AG09309 (cell line): ENCODE measurements at regions not wholly inside any gene's neighbourhood (a gene's known extent, or its start where the extent isn't known, plus 50 kb on each side); places are given as distances from the start of the nearest gene placed in this dataset.

Experiments used
- DNase-seq: peaks from one replicate; pipeline ENCODE4 v3.0.0-alpha.2; 2010; ENCODE audit warnings: low read depth
- H3K4me3 ChIP-seq: 2 replicates; pipeline ENCODE4 v1.5.1; 2011; ENCODE audit warnings: mild to moderate bottlenecking, low read depth, low read length, moderate library complexity; ENCODE audit not compliant: control insufficient read depth
- TF ChIP-seq, protein P1 (sequence below): IDR thresholded peaks from 2 replicates; pipeline ENCODE4 v1.5.1; 2011; ENCODE audit warnings: mild to moderate bottlenecking, low read depth, low read length, inconsistent platforms; ENCODE audit not compliant: insufficient read depth, control insufficient read depth; ENCODE audit errors: missing control alignments

- H3K4me3 ChIP-seq, result no peak overlapping the region
- DNase-seq, result no peak
- TF ChIP-seq, protein P1, sequence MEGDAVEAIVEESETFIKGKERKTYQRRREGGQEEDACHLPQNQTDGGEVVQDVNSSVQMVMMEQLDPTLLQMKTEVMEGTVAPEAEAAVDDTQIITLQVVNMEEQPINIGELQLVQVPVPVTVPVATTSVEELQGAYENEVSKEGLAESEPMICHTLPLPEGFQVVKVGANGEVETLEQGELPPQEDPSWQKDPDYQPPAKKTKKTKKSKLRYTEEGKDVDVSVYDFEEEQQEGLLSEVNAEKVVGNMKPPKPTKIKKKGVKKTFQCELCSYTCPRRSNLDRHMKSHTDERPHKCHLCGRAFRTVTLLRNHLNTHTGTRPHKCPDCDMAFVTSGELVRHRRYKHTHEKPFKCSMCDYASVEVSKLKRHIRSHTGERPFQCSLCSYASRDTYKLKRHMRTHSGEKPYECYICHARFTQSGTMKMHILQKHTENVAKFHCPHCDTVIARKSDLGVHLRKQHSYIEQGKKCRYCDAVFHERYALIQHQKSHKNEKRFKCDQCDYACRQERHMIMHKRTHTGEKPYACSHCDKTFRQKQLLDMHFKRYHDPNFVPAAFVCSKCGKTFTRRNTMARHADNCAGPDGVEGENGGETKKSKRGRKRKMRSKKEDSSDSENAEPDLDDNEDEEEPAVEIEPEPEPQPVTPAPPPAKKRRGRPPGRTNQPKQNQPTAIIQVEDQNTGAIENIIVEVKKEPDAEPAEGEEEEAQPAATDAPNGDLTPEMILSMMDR, result no peak
These were observed 122.4 kb upstream of the ZNF236 start for GRCh38 chr18:76699923-76700322.

DNA sequence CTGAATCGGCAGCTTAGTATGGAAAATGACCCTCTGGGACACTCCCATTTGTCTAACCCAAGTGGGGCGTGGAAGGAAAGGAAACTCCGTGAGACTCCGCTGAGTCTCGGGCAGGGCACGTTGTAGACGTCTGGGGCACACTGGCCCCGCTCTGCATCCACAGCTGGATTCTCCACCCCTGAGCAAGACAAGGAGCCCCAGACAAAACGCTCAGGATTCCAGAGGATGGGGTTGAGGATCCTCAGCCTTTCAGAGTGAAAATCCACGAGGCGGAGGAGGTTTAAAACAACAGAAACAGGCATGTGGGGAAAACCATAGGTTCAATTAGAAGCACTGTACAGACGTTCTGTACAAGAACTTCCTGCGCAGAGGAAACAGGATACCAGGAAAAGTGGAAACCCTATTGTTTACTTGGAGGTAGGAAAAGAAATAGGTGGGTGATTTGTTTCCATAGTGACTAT, 124.9 kb upstream of the ZNF236 start:
- H3K4me3 ChIP-seq, result no peak overlapping the region
- TF ChIP-seq, protein P1, result no peak
- DNase-seq, result no peak

GRCh38 chr18:76691800-76692199, 130.6 kb upstream of the ZNF236 start:
- no peak for DNase-seq
- TF ChIP-seq, protein P1, result no peak
- no peak overlapping the region for H3K4me3 ChIP-seq

- DNase-seq, result no peak
- TF ChIP-seq, protein P1, result no peak
- H3K4me3 ChIP-seq, result no peak overlapping the region
These were observed 132.6 kb upstream of the ZNF236 start for GRCh38 chr18:76689646-76690264.

- TF ChIP-seq, protein P1, result no peak
- no peak overlapping the region for H3K4me3 ChIP-seq
- no peak for DNase-seq
These were observed 133.5 kb upstream of the ZNF236 start for GRCh38 chr18:76688724-76689472.

- no peak overlapping the region for H3K4me3 ChIP-seq
- TF ChIP-seq, protein P1, result no peak
- no peak for DNase-seq
These were observed 134.9 kb upstream of the ZNF236 start for GRCh38 chr18:76687304-76687962.
